Stimulated activated naive B cell treated with anti-CD40 and anti-IgM and Interleukin-4, amounts not matched to agents 10 μg/mL and 1 μg/mL and 100 μg/mL, for 72 hours (primary cell): ENCODE measurements at regions not wholly inside any gene's neighbourhood (a gene's known extent, or its start where the extent isn't known, plus 50 kb on each side); places are given as distances from the start of the nearest gene placed in this dataset.
A peak's percentile ranks its signal among the peaks of the same experiment; 100 is the strongest.
"Not testable (repeated sequence)": the region's sequence is repeated elsewhere in the genome, so short reads cannot be mapped to it uniquely, and the experiment has no call there.

ENCODE experiments used
- ATAC-seq, 2 donors: fragments of 150-1000 bp; cut with Tn5 transposase; replicated peaks; 2 replicates each; pipeline ENCODE4 v1.10.0; 2021; ENCODE audit warnings: moderate library complexity in 1 of 2
- DNase-seq: peaks from one replicate; pipeline ENCODE4 v3.0.0; 2021
- H3K27ac Mint-ChIP-seq: one replicate; pipeline ENCODE4 v1.8.0; 2022; ENCODE audit warnings: mild to moderate bottlenecking, mixed read lengths
- H3K27me3 Mint-ChIP-seq, 2 donors: one replicate each; pipeline ENCODE4 v1.8.0; 2022; ENCODE audit warnings: mixed read lengths in 2 of 2
- H3K36me3 Mint-ChIP-seq, 2 donors: one replicate each; pipeline ENCODE4 v1.8.0; 2022; ENCODE audit warnings: mixed read lengths in 2 of 2, mild to moderate bottlenecking in 1 of 2
- H3K4me1 Mint-ChIP-seq, 2 donors: one replicate each; pipeline ENCODE4 v1.8.0; 2022; ENCODE audit warnings: mixed read lengths in 2 of 2, mild to moderate bottlenecking in 1 of 2
- H3K4me3 Mint-ChIP-seq, 2 donors: one replicate each; pipeline ENCODE4 v1.8.0; 2022; ENCODE audit warnings: mild to moderate bottlenecking in 2 of 2, mixed read lengths in 2 of 2, moderate library complexity in 1 of 2
- H3K9me3 Mint-ChIP-seq, 2 donors: one replicate each; pipeline ENCODE4 v1.8.0; 2022; ENCODE audit warnings: mixed read lengths in 2 of 2, mild to moderate bottlenecking in 1 of 2

DNA sequence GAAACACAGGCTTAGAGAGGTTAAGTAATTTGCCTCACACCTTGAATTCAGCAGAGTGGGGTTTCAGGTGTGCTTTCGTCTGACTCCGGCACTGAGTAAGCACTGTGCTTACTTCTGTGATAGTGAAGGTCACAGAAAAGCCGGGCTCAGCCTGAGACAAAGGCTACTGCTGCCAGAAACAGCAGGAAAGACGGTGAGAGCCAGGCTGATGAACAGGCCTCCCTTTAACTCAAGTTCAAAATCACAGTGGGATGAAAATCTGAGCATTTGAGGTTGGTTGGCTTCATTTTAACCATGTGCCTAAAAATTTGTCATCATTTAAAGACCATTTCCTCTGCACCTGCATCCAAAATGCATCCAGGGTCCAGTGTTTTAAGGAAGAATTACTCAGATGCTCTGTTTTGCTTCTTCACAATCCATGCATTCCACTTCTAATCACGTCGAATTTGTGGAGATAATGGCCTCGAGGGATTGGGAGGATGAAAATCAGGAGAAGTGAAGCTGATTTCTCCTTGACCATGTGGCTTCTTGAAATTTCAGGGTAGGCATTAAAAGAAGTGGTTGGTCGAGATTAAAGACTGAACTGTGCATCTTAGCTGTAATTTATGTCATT lies 121.2 kb upstream of the LNX1 start:
- no peak for DNase-seq
- Mint-ChIP-seq H3K4me3 (no peak overlapping the region), H3K27me3 (peaks cover 0 to 9% of the 10 kb centered on the region in 2 donors), H3K27ac (no peak overlapping the region), H3K4me1 (no peaks in the 10 kb centered on the region), H3K9me3 (no peaks in the 10 kb centered on the region), H3K36me3 (no peaks in the 10 kb centered on the region)
- ATAC-seq: no peak

- H3K36me3 Mint-ChIP-seq: no peaks in the 10 kb centered on the region
- H3K27ac Mint-ChIP-seq: no peak overlapping the region
- H3K9me3 Mint-ChIP-seq: no peaks in the 10 kb centered on the region
- no peak for DNase-seq
- no peak for ATAC-seq
- H3K27me3 Mint-ChIP-seq: peaks cover 0 to 7% of the 10 kb centered on the region in 2 donors
- no peak overlapping the region for H3K4me3 Mint-ChIP-seq
- no peaks in the 10 kb centered on the region for H3K4me1 Mint-ChIP-seq
These were observed 120.6 kb upstream of the LNX1 start for GRCh38 chr4:53711926-53712325.

DNA sequence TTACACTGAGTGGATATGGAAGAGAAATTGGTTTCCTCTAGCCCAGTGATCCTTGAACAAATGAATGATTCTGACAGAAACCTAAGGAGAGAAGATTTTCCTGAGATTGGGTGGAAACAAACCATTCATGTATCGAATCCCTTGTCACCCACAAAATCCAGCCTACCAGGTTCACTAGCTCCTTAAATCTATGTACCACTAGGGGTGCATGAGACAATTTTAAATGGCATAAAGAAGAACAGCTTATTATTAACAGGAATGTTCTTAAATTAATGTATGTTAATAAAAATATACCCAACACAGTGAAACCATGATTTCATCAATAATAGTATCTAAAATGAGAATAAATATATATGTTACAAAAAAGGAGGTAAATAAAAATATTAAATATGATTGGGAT lies 118.4 kb upstream of the LNX1 start:
- no peak for DNase-seq
- Mint-ChIP-seq H3K4me1 (peaks cover 10 to 22% of the 10 kb centered on the region in 2 donors), H3K27me3 (peaks cover 0 to 4% of the 10 kb centered on the region in 2 donors), H3K4me3 (no peak overlapping the region), H3K27ac (no peak overlapping the region), H3K36me3 (no peaks in the 10 kb centered on the region), H3K9me3 (no peaks in the 10 kb centered on the region)
- no peak for ATAC-seq

DNA sequence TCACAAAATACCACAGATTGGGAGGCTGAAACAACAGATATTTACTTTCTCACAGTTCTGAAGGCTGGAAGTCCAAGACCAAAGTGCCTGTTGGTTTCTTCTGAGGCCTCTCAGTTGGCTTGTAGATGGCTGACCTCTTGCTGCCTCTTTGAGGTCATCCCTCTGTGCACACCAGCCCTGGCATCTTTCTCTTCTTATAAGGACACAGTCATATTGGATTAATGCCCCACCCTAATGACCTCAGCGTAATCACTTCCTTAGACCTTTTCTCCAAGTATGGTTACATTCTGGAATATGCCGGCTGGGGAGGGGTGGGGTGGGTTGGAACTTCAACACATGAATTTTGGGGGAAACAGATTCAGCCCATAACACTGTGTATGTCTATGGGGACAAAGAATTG lies 116.2 kb upstream of the LNX1 start:
- no peak for ATAC-seq
- no peaks in the 10 kb centered on the region for H3K27me3 Mint-ChIP-seq
- no peak overlapping the region for H3K4me3 Mint-ChIP-seq
- no peaks in the 10 kb centered on the region for H3K9me3 Mint-ChIP-seq
- no peaks in the 10 kb centered on the region for H3K36me3 Mint-ChIP-seq
- no peak for DNase-seq
- no peak overlapping the region for H3K27ac Mint-ChIP-seq
- H3K4me1 Mint-ChIP-seq: peaks cover 24 to 38% of the 10 kb centered on the region in 2 donors

- Mint-ChIP-seq H3K4me3 (no peak overlapping the region), H3K27ac (no peak overlapping the region), H3K36me3 (no peaks in the 10 kb centered on the region), H3K4me1 (peaks cover 27 to 47% of the 10 kb centered on the region in 2 donors), H3K9me3 (no peaks in the 10 kb centered on the region), H3K27me3 (no peaks in the 10 kb centered on the region)
- DNase-seq (no peak), ATAC-seq (peak; percentile 42 to 44)
These were observed 115.2 kb upstream of the LNX1 start for GRCh38 chr4:53706422-53707032.

- no peak for ATAC-seq
- H3K4me1 Mint-ChIP-seq: peaks cover 29 to 52% of the 10 kb centered on the region in 2 donors
- no peak overlapping the region for H3K27ac Mint-ChIP-seq
- H3K27me3 Mint-ChIP-seq: no peaks in the 10 kb centered on the region
- H3K9me3 Mint-ChIP-seq: peaks cover 5% of the 10 kb centered on the region in 2 donors
- no peak overlapping the region for H3K4me3 Mint-ChIP-seq
- DNase-seq: no peak
- H3K36me3 Mint-ChIP-seq: peaks cover 0 to 5% of the 10 kb centered on the region in 2 donors
These were observed 114.7 kb upstream of the LNX1 start for GRCh38 chr4:53705972-53706371.

DNA sequence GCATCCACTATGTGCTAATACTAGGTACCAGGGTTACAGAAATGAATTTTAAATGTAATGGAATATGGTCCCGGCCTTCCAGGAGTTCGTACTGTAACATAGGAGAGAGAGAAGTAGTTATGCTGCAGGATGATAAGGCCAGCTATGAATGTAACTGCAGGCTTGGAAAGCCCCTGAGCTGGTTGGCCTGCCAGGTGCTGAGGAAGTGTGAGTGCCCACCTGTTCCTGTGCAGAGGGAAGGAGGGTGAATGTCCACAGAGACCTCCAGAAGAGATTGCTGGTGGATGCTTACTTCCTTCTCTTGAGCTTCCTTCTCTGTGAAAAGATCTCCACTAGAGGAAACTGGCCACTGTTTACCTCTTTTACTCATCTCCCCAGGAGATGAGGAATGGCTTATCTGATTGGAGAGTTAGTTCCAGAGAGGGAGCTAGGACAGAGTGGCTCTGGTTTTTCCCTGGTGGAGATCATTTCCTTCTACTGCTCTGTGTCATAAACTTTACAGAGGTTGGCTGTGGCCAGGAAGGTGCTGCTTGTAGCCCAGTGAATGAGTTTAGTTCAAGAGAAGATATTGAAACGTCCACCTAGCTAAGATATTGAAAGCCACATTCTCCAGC lies 114.0 kb upstream of the LNX1 start:
- Mint-ChIP-seq H3K9me3 (peaks cover 8 to 9% of the 10 kb centered on the region in 2 donors), H3K27ac (peak overlapping the region; percentile 68), H3K4me3 (no peak overlapping the region), H3K36me3 (peaks cover 0 to 10% of the 10 kb centered on the region in 2 donors), H3K27me3 (no peaks in the 10 kb centered on the region), H3K4me1 (peaks cover 33 to 54% of the 10 kb centered on the region in 2 donors)
- peak; percentile 67 to 80 for ATAC-seq
- peak; percentile 23 for DNase-seq

DNA sequence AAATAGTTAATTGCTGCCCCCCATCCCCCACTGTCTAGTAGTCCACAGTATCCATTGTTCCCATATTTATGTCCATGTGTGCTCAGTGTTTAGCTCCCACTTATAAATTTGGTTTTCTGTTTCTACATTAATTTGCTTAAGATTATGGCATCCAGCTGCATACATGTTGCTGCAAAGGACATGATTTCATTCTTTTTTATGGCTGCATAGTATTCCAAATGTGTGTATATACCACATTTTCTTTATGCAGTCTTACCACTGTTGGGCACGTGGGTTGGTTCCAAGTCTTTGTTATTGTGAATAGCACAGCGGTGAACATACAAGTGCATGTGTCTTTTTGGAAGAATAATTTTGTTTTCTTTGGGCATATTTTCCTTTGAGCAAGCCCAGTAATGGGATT lies 113.0 kb upstream of the LNX1 start:
- Mint-ChIP-seq H3K36me3 (peaks cover 0 to 10% of the 10 kb centered on the region in 2 donors), H3K27me3 (no peaks in the 10 kb centered on the region), H3K4me1 (peaks cover 33 to 54% of the 10 kb centered on the region in 2 donors), H3K9me3 (peaks cover 8 to 13% of the 10 kb centered on the region in 2 donors), H3K4me3 (no peak overlapping the region), H3K27ac (no peak overlapping the region)
- DNase-seq (no peak), ATAC-seq (no peak)

DNA sequence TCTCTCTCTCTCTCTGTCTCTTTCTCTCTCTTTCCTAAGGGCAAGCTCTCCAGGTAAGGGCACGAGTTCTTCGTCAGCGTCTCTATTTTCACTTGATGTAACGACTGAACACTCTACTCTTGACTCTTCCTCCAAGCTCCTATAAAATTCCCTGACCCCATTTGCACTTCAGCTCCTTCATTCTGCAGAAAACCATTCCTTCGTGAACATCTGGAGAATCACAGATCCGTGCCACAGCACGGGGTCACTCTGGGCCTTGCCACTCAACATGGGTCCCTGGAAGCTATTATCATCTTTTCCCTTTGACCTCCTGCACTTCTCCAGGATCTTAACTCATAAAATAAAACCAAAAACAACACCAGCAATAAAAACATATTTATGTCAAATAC lies 112.0 kb upstream of the LNX1 start:
- H3K4me1 Mint-ChIP-seq: peaks cover 35 to 54% of the 10 kb centered on the region in 2 donors
- H3K9me3 Mint-ChIP-seq: peaks cover 10 to 13% of the 10 kb centered on the region in 2 donors
- peak overlapping the region; percentile 56 for H3K27ac Mint-ChIP-seq
- peak overlapping the region; percentile 76 to 85 for H3K4me3 Mint-ChIP-seq
- no peaks in the 10 kb centered on the region for H3K27me3 Mint-ChIP-seq
- ATAC-seq: no peak
- peaks cover 0 to 10% of the 10 kb centered on the region in 2 donors for H3K36me3 Mint-ChIP-seq
- DNase-seq: no peak

GRCh38 chr4:53702334-53703266 lies 111.3 kb upstream of the LNX1 start:
- peaks cover 10 to 13% of the 10 kb centered on the region in 2 donors for H3K9me3 Mint-ChIP-seq
- peaks cover 35 to 54% of the 10 kb centered on the region in 2 donors for H3K4me1 Mint-ChIP-seq
- peak overlapping the region; percentile 76 to 85 for H3K4me3 Mint-ChIP-seq
- ATAC-seq: peak; percentile 66 to 73
- DNase-seq: peak; percentile 16
- H3K36me3 Mint-ChIP-seq: peaks cover 0 to 10% of the 10 kb centered on the region in 2 donors
- H3K27ac Mint-ChIP-seq: peak overlapping the region; percentile 93
- no peaks in the 10 kb centered on the region for H3K27me3 Mint-ChIP-seq

DNA sequence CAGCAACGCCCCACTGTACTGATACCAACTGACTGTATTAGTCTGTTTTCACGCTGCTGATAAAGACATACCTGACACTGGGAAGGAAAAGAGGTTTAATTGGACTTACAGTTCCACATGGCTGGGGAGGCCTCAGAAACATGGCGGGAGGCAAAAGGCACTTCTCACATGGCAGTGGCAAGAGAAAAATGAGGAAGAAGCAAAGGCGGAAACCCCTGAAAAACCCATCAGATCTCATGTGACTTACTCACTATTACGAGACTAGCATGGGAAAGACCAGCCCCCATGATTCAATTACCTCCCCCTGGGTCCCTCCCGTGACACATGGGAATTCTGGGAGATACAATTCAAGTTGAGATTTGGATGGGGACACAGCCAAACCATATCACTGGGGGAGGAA lies 110.0 kb upstream of the LNX1 start:
- not testable (repeated sequence) for ATAC-seq, H3K4me3 Mint-ChIP-seq, H3K27me3 Mint-ChIP-seq, DNase-seq, H3K36me3 Mint-ChIP-seq
- H3K27ac Mint-ChIP-seq: peak overlapping the region; percentile 56
- peaks cover 35 to 49% of the 10 kb centered on the region in 2 donors for H3K4me1 Mint-ChIP-seq
- H3K9me3 Mint-ChIP-seq: peaks cover 10 to 13% of the 10 kb centered on the region in 2 donors

GRCh38 chr4:53699310-53699709 lies 108.0 kb upstream of the LNX1 start:
- not testable (repeated sequence) for ATAC-seq, H3K27ac Mint-ChIP-seq, H3K36me3 Mint-ChIP-seq, H3K27me3 Mint-ChIP-seq, H3K4me3 Mint-ChIP-seq, DNase-seq
- Mint-ChIP-seq H3K4me1 (peaks cover 21 to 39% of the 10 kb centered on the region in 2 donors), H3K9me3 (peaks cover 10 to 13% of the 10 kb centered on the region in 2 donors)

DNA sequence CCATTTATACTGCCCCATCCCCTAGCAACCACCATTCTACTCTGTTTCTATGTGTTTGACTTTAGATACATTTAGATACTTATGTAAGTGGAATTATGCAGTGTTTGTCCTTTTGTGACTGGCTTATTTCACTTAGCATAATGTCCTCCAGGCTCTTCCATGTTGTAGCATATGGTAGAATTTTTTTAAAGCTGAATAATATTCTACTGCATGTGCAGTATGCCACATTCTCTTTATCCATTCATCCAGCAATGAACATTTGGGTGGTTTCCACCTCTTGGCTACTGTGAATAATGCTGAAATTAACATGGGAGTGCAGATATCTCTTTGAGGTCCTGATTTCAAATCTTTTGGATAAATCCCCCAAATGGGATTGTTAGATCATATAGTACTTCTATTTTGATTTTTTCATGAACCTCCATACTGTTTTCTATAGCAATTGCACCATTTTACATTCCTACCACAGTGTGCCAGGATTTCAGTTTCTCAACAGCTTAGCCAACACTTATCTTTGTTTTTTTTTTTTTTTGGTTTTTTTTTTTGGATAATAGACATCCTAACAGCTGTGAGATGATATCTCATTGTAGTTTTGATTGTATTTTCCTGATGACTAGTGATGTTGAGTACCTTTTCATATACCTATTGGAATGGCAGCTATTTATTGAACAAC lies 105.9 kb upstream of the LNX1 start:
- no peak overlapping the region for H3K27ac Mint-ChIP-seq
- ATAC-seq (no peak), DNase-seq (no peak)
- no peak overlapping the region for H3K4me3 Mint-ChIP-seq
- no peaks in the 10 kb centered on the region for H3K27me3 Mint-ChIP-seq
- peaks cover 10 to 13% of the 10 kb centered on the region in 2 donors for H3K9me3 Mint-ChIP-seq
- peaks cover 8 to 22% of the 10 kb centered on the region in 2 donors for H3K4me1 Mint-ChIP-seq
- peaks cover 0 to 10% of the 10 kb centered on the region in 2 donors for H3K36me3 Mint-ChIP-seq
